Sigmoid colon (tissue), 6 donors: ENCODE measurements at regions not wholly inside any gene's neighbourhood (a gene's known extent, or its start where the extent isn't known, plus 50 kb on each side); places are given as distances from the start of the nearest gene placed in this dataset.

Experiments
- DNase-seq: peaks from one replicate; pipeline ENCODE4 v3.0.0-alpha.2; 2019
- H3K27ac ChIP-seq, 4 donors: fragments of 200-600 bp; sonication (generic); one replicate each; pipeline ENCODE4 v1.5.1; 2016 to 2019; ENCODE audit warnings: mild to moderate bottlenecking in 1 of 4
- H3K27me3 ChIP-seq, 3 donors: fragments of 200-600 bp; sonication (generic); one replicate each; pipeline ENCODE4 v1.5.1; 2019; ENCODE audit warnings: mild to moderate bottlenecking in 1 of 3
- H3K36me3 ChIP-seq, 4 donors: fragments of 200-600 bp; sonication (generic); one replicate each; pipeline ENCODE4 v1.5.1; 2016 to 2019
- H3K4me1 ChIP-seq, 4 donors: fragments of 200-600 bp; sonication (generic); one replicate each; pipeline ENCODE4 v1.5.1; 2017 to 2019
- H3K4me3 ChIP-seq, 4 donors: fragments of 200-600 bp; sonication (generic); one replicate each; pipeline ENCODE4 v1.5.1; 2017 to 2019; ENCODE audit warnings: mild to moderate bottlenecking in 2 of 4, moderate library complexity in 1 of 4
- H3K9me3 ChIP-seq, 4 donors: fragments of 200-600 bp in 3 of 4; sonication (generic) in 3 of 4; one replicate each; pipeline versions ENCODE4 v1.5.1 to v1.6.1; 2013 to 2019
- CTCF ChIP-seq, 4 experiments: fragments of 450-650 bp in 3 of 4; fragments of 200-600 bp in 1 of 4; IDR thresholded peaks; one replicate each; pipeline ENCODE4 v1.5.1; 2016 to 2019; ENCODE audit warnings: antibody characterized with exemption in 4 of 4, mild to moderate bottlenecking in 3 of 4, moderate library complexity in 2 of 4
- EP300 ChIP-seq, 4 donors: sonication (generic); formaldehyde crosslinking; IDR thresholded peaks; one replicate each; pipeline ENCODE4 v1.6.1; 2017; ENCODE audit warnings: antibody characterized with exemption in 4 of 4
- POLR2A ChIP-seq, 2 donors: fragments of 450-650 bp; IDR thresholded peaks; one replicate each; pipeline ENCODE4 v1.6.1; 2016; ENCODE audit warnings: antibody characterized with exemption in 2 of 2, mild to moderate bottlenecking in 2 of 2, moderate library complexity in 2 of 2
- POLR2AphosphoS5 ChIP-seq, 4 donors: sonication (generic); formaldehyde crosslinking; IDR thresholded peaks; one replicate each; pipeline ENCODE4 v1.6.1; 2017; ENCODE audit warnings: antibody characterized with exemption in 4 of 4
- WGBS, 2 donors: extraction: QIAGEN DNeasy Blood & Tissue Kit; methylation state at CpG; one replicate each; pipeline ENCODE4 v1.1.7; 2013; 5-methylcytosine and 5-hydroxymethylcytosine counted together
- intact Hi-C: fragments of 100-400 bp; cut with DNase I; formaldehyde crosslinking; loops from one replicate; pipeline ENCODE4 v1.15.1; 2023
- donor health status: healthy with polysubstance abuse.
- donor health status: healthy.

GRCh38 chr11:130727157-130728119 is 188.8 kb downstream of the SNX19 start:
- H3K27ac ChIP-seq = no peak overlapping the region
- TF ChIP-seq EP300 (IDR thresholded peaks at IDR 0.05) (no peak), CTCF (IDR thresholded peaks at IDR 0.05) (no peak), POLR2A (IDR thresholded peaks at IDR 0.05) (no peak), POLR2AphosphoS5 (IDR thresholded peaks at IDR 0.05) (no peak)
- no peaks in the 10 kb centered on the region for H3K27me3 ChIP-seq
- H3K4me3 ChIP-seq = no peak overlapping the region
- H3K36me3 ChIP-seq = no peaks in the 10 kb centered on the region
- peaks cover 0 to 3% (median 0%) of the 10 kb centered on the region in 4 donors for H3K9me3 ChIP-seq
- WGBS, 2 donors = 83 to 90% methylated on average over 9 of the region's 9 CpGs
- peaks cover 0 to 20% (median 16%) of the 10 kb centered on the region in 4 donors for H3K4me1 ChIP-seq
- no peak for DNase-seq
- intact Hi-C loops = no loop called here

- Histone ChIP-seq H3K27me3 (no peaks in the 10 kb centered on the region), H3K27ac (no peak overlapping the region), H3K4me1 (peaks cover 0 to 20% (median 16%) of the 10 kb centered on the region in 4 donors), H3K36me3 (no peaks in the 10 kb centered on the region), H3K4me3 (no peak overlapping the region), H3K9me3 (peaks cover 0 to 3% (median 0%) of the 10 kb centered on the region in 4 donors)
- intact Hi-C loops = no loop called here
- 90 to 93% methylated on average over 8 of the region's 8 CpGs for WGBS, 2 donors
- DNase-seq = no peak
- no peak for TF ChIP-seq CTCF (IDR thresholded peaks at IDR 0.05)
- no peak for TF ChIP-seq POLR2A (IDR thresholded peaks at IDR 0.05)
- TF ChIP-seq EP300 (IDR thresholded peaks at IDR 0.05) = no peak
- TF ChIP-seq POLR2AphosphoS5 (IDR thresholded peaks at IDR 0.05) = no peak
Observed at GRCh38 chr11:130728185-130729180, 187.8 kb downstream of the SNX19 start.

GRCh38 chr11:130729193-130729592 is 187.1 kb downstream of the SNX19 start:
- intact Hi-C loops = no loop called here
- Histone ChIP-seq H3K27me3 (no peaks in the 10 kb centered on the region), H3K36me3 (no peaks in the 10 kb centered on the region), H3K27ac (no peak overlapping the region), H3K9me3 (peaks cover 0 to 3% (median 0%) of the 10 kb centered on the region in 4 donors), H3K4me1 (peaks cover 0 to 20% (median 16%) of the 10 kb centered on the region in 4 donors), H3K4me3 (no peak overlapping the region)
- TF ChIP-seq EP300 (IDR thresholded peaks at IDR 0.05) (no peak), POLR2AphosphoS5 (IDR thresholded peaks at IDR 0.05) (no peak), POLR2A (IDR thresholded peaks at IDR 0.05) (no peak), CTCF (IDR thresholded peaks at IDR 0.05) (no peak)
- no peak for DNase-seq

- H3K27me3 ChIP-seq = no peaks in the 10 kb centered on the region
- H3K4me3 ChIP-seq = no peak overlapping the region
- no peak for DNase-seq
- H3K36me3 ChIP-seq = no peaks in the 10 kb centered on the region
- 89 to 93% methylated on average over 4 of the region's 4 CpGs for WGBS, 2 donors
- H3K27ac ChIP-seq = no peak overlapping the region
- intact Hi-C loops = no loop called here
- peaks cover 0 to 20% (median 16%) of the 10 kb centered on the region in 4 donors for H3K4me1 ChIP-seq
- peaks cover 0 to 3% (median 0%) of the 10 kb centered on the region in 4 donors for H3K9me3 ChIP-seq
- TF ChIP-seq EP300 (IDR thresholded peaks at IDR 0.05) = no peak
- TF ChIP-seq CTCF (IDR thresholded peaks at IDR 0.05) = no peak
- no peak for TF ChIP-seq POLR2AphosphoS5 (IDR thresholded peaks at IDR 0.05)
- no peak for TF ChIP-seq POLR2A (IDR thresholded peaks at IDR 0.05)
Observed at GRCh38 chr11:130729678-130730300, 186.5 kb downstream of the SNX19 start.
